CD14-positive monocyte (primary cell): ENCODE measurements at regions not wholly inside any gene's neighbourhood (a gene's known extent, or its start where the extent isn't known, plus 50 kb on each side); places are given as distances from the start of the nearest gene placed in this dataset.

Source experiments
- DNase-seq, 3 donors: peaks; one replicate each; pipeline ENCODE4 v3.0.0-alpha.2; 2011 to 2022
- H2AFZ ChIP-seq: 2 replicates; pipeline ENCODE4 v1.6.0; 2012; ENCODE audit warnings: mild to moderate bottlenecking, low read depth, low read length, inconsistent platforms; ENCODE audit not compliant: insufficient read depth, poor library complexity, severe bottlenecking
- H3K27ac ChIP-seq, 2 donors: 1 replicate in 1 of 2; 2 replicates in 1 of 2; pipeline ENCODE4 v1.5.1; 2012 to 2013; ENCODE audit warnings: low read length in 2 of 2, control low read depth in 1 of 2, inconsistent platforms in 1 of 2, low read depth in 1 of 2, mild to moderate bottlenecking in 1 of 2
- H3K27me3 ChIP-seq, 2 donors: one replicate each; pipeline versions ENCODE4 v1.6.0 to v1.6.1; 2011 to 2013; ENCODE audit warnings: low read length in 2 of 2; ENCODE audit not compliant: control insufficient read depth in 2 of 2, insufficient read depth in 2 of 2
- H3K36me3 ChIP-seq, 2 donors: replicated peaks in 1 of 2; 1 replicate in 1 of 2; 2 replicates in 1 of 2; pipeline versions ENCODE4 v1.5.1 to v1.6.1; 2012 to 2013; ENCODE audit warnings: low read length in 2 of 2, control low read depth in 1 of 2, inconsistent platforms in 1 of 2, mild to moderate bottlenecking in 1 of 2; ENCODE audit not compliant: insufficient read depth in 2 of 2, control insufficient read depth in 1 of 2
- H3K4me1 ChIP-seq, 2 donors: 1 replicate in 1 of 2; 2 replicates in 1 of 2; pipeline versions ENCODE4 v1.5.1 to v1.6.1; 2012 to 2013; ENCODE audit warnings: low read length in 2 of 2, control low read depth in 1 of 2, inconsistent platforms in 1 of 2, mild to moderate bottlenecking in 1 of 2, moderate library complexity in 1 of 2; ENCODE audit not compliant: insufficient read depth in 2 of 2, control insufficient read depth in 1 of 2
- H3K4me2 ChIP-seq: replicated peaks from 2 replicates; pipeline ENCODE3; 2012; ENCODE audit warnings: low read length, moderate library complexity, mild to moderate bottlenecking; ENCODE audit not compliant: poor library complexity, severe bottlenecking; ENCODE audit errors: extremely low read depth
- H3K4me3 ChIP-seq, 3 experiments: fragments of 200-600 bp in 1 of 3; sonication (generic) in 1 of 3; replicated peaks in 1 of 3; 1 replicate in 2 of 3; 2 replicates in 1 of 3; pipeline ENCODE4 v1.5.1; 2011 to 2013; ENCODE audit warnings: low read length in 3 of 3, mild to moderate bottlenecking in 3 of 3, control low read depth in 2 of 3, low read depth in 2 of 3, inconsistent platforms in 1 of 3, moderate library complexity in 1 of 3
- H3K79me2 ChIP-seq: 2 replicates; pipeline ENCODE4 v1.6.0; 2012; ENCODE audit warnings: mild to moderate bottlenecking, control low read depth, inconsistent platforms, low read length, moderate library complexity; ENCODE audit not compliant: insufficient read depth
- H3K9ac ChIP-seq: 2 replicates; pipeline ENCODE4 v1.6.0; 2017; ENCODE audit warnings: low read length, mild to moderate bottlenecking; ENCODE audit not compliant: insufficient read depth, poor library complexity, severe bottlenecking
- H3K9me3 ChIP-seq, 2 donors: replicated peaks in 1 of 2; 1 replicate in 1 of 2; 2 replicates in 1 of 2; pipeline versions ENCODE4 v1.5.1 to v1.6.1; 2012 to 2013; ENCODE audit warnings: low read length in 2 of 2, control low read depth in 1 of 2; ENCODE audit not compliant: control insufficient read depth in 1 of 2, insufficient read depth in 1 of 2
- H4K20me1 ChIP-seq: 2 replicates; pipeline ENCODE4 v1.6.0; 2012; ENCODE audit warnings: mild to moderate bottlenecking, low read length, control low read depth, moderate library complexity; ENCODE audit not compliant: insufficient read depth
- H3K27ac Mint-ChIP-seq, 7 donors: one replicate each; pipeline ENCODE4 v1.8.0; 2020; ENCODE audit warnings: mild to moderate bottlenecking in 7 of 7, mixed read lengths in 7 of 7, moderate library complexity in 6 of 7, inconsistent platforms in 2 of 7
- H3K27me3 Mint-ChIP-seq, 3 donors: one replicate each; pipeline ENCODE4 v1.8.0; 2021 to 2022; ENCODE audit warnings: low read depth in 3 of 3, mild to moderate bottlenecking in 3 of 3, mixed read lengths in 3 of 3, moderate library complexity in 3 of 3, inconsistent platforms in 1 of 3
- H3K36me3 Mint-ChIP-seq, 2 donors: one replicate each; pipeline ENCODE4 v1.8.0; 2020; ENCODE audit warnings: mixed read lengths in 2 of 2, inconsistent platforms in 1 of 2, mild to moderate bottlenecking in 1 of 2
- H3K4me1 Mint-ChIP-seq: one replicate; pipeline ENCODE4 v1.8.0; 2020; ENCODE audit warnings: mild to moderate bottlenecking, mixed read lengths
- H3K4me3 Mint-ChIP-seq, 2 donors: one replicate each; pipeline ENCODE4 v1.8.0; 2020; ENCODE audit warnings: mild to moderate bottlenecking in 2 of 2, mixed read lengths in 2 of 2, moderate library complexity in 1 of 2
- H3K9me3 Mint-ChIP-seq, 7 donors: one replicate each; pipeline ENCODE4 v1.8.0; 2020 to 2022; ENCODE audit warnings: mixed read lengths in 7 of 7, mild to moderate bottlenecking in 6 of 7, moderate library complexity in 6 of 7, inconsistent platforms in 2 of 7
- WGBS: methylation state at CpG from one replicate; pipeline ENCODE4 v1.1.5; 2013; ENCODE audit warnings: missing lambda C conversion rate; ENCODE audit not compliant: insufficient coverage; 5-methylcytosine and 5-hydroxymethylcytosine counted together
- intact Hi-C, 2 donors: fragments of 100-400 bp; cut with micrococcal nuclease; formaldehyde crosslinking; loops; one replicate each; pipeline versions ENCODE4 v1.15.0 to v1.15.1; 2023
- TF ChIP-seq, protein P1 (sequence below): fragments of 200-600 bp; IDR thresholded peaks from one replicate; pipeline ENCODE4 v1.8.0; 2022; ENCODE audit warnings: antibody characterized with exemption, mild to moderate bottlenecking

DNA sequence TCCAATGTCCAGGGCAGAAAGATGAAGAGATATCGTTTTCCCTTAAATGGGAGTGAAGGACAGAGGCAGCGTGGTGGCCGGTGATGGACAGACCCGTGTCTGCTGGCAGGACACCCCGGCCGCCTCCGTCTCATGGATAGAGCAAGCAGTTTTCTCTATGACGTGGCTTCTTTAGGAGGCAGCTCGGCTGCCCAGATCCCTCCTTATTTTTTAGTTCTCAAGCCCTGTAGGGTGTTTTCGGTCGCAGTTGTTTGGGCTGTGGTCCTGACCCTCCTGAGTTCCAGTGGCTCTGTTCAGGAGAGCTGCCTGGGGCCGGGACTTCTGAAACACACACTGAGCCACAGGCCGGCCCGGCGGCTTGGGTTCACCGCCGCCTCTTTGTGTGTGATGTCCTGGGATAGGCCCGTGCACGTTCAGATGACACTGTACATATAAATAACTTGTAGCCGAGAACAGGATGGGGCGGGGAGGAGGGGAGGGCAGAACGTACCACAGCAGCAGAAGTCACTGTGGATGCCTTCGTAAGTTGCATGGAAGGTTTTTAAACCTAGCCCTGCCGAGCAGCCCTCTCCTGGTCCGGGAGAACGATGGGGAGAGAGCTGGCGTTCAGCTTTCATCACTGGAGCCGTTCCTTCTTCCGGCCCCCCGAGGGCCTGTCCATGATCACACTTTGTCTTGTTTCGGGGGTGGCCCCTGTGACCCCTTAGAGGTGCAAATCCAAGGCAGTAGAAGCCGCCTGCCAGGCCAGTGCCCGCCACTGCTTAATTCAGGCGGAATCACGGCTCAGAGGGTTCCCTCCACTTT is 65.2 kb downstream of the SIK1 start:
- H3K27ac ChIP-seq = no peak overlapping the region
- H3K4me1 ChIP-seq = peaks cover 12 to 18% of the 10 kb centered on the region in 2 donors
- no peaks in the 10 kb centered on the region for H3K79me2 ChIP-seq
- H3K4me2 ChIP-seq = peak overlapping the region; percentile 53
- peaks cover 18 to 34% (median 19%) of the 10 kb centered on the region in 3 donors for H3K27me3 Mint-ChIP-seq
- H3K9me3 Mint-ChIP-seq = peaks cover 0 to 3% (median 0%) of the 10 kb centered on the region in 7 donors
- peak overlapping the region in 2 of 3 experiments; percentile 2 to 50 for H3K4me3 ChIP-seq
- peak overlapping the region; percentile 43 for H3K9ac ChIP-seq
- intact Hi-C loops = no loop called here
- WGBS = 48% methylated on average over 24 of the region's 35 CpGs
- no peaks in the 10 kb centered on the region for H3K9me3 ChIP-seq
- peaks cover 25% of the 10 kb centered on the region for H3K4me1 Mint-ChIP-seq
- H3K4me3 Mint-ChIP-seq = peak overlapping the region; percentile 69 to 82
- H3K27ac Mint-ChIP-seq = peak overlapping the region in 6 of 7 donors; percentile 47 to 93 (median 70)
- H3K27me3 ChIP-seq = peaks cover 0 to 12% of the 10 kb centered on the region in 2 donors
- peak in 2 of 3 donors; percentile 18 to 25 for DNase-seq
- TF ChIP-seq, protein P1, sequence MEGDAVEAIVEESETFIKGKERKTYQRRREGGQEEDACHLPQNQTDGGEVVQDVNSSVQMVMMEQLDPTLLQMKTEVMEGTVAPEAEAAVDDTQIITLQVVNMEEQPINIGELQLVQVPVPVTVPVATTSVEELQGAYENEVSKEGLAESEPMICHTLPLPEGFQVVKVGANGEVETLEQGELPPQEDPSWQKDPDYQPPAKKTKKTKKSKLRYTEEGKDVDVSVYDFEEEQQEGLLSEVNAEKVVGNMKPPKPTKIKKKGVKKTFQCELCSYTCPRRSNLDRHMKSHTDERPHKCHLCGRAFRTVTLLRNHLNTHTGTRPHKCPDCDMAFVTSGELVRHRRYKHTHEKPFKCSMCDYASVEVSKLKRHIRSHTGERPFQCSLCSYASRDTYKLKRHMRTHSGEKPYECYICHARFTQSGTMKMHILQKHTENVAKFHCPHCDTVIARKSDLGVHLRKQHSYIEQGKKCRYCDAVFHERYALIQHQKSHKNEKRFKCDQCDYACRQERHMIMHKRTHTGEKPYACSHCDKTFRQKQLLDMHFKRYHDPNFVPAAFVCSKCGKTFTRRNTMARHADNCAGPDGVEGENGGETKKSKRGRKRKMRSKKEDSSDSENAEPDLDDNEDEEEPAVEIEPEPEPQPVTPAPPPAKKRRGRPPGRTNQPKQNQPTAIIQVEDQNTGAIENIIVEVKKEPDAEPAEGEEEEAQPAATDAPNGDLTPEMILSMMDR = no peak
- peak overlapping the region; percentile 76 for H2AFZ ChIP-seq
- H3K36me3 ChIP-seq = no peaks in the 10 kb centered on the region
- peaks cover 0 to 3% of the 10 kb centered on the region in 2 donors for H3K36me3 Mint-ChIP-seq
- H4K20me1 ChIP-seq = no peaks in the 10 kb centered on the region

- no peaks in the 10 kb centered on the region for H4K20me1 ChIP-seq
- H3K27me3 ChIP-seq = peaks cover 0 to 12% of the 10 kb centered on the region in 2 donors
- no peak overlapping the region for H3K27ac ChIP-seq
- TF ChIP-seq, protein P1 = no peak
- no peak for DNase-seq
- WGBS = 52% methylated on average over 10 of the region's 10 CpGs
- H3K4me2 ChIP-seq = no peak overlapping the region
- H3K4me3 Mint-ChIP-seq = peak overlapping the region in 1 of 2 donors; percentile 82
- no peaks in the 10 kb centered on the region for H3K36me3 ChIP-seq
- H3K27me3 Mint-ChIP-seq = peaks cover 18 to 34% (median 19%) of the 10 kb centered on the region in 3 donors
- H3K9me3 ChIP-seq = no peaks in the 10 kb centered on the region
- H3K4me3 ChIP-seq = no peak overlapping the region
- peaks cover 25% of the 10 kb centered on the region for H3K4me1 Mint-ChIP-seq
- H3K9ac ChIP-seq = no peak overlapping the region
- H2AFZ ChIP-seq = no peak overlapping the region
- intact Hi-C loops = no loop called here
- peaks cover 0 to 3% (median 0%) of the 10 kb centered on the region in 7 donors for H3K9me3 Mint-ChIP-seq
- peak overlapping the region in 4 of 7 donors; percentile 30 to 62 (median 51) for H3K27ac Mint-ChIP-seq
- H3K4me1 ChIP-seq = peaks cover 12 to 18% of the 10 kb centered on the region in 2 donors
- peaks cover 0 to 3% of the 10 kb centered on the region in 2 donors for H3K36me3 Mint-ChIP-seq
- no peaks in the 10 kb centered on the region for H3K79me2 ChIP-seq
These were observed 65.8 kb downstream of the SIK1 start for GRCh38 chr21:43361127-43361492.
